HFF-Myc (cell line): ENCODE measurements at regions not wholly inside any gene's neighbourhood (a gene's known extent, or its start where the extent isn't known, plus 50 kb on each side); places are given as distances from the start of the nearest gene placed in this dataset.
A peak's percentile ranks its signal among the peaks of the same experiment; 100 is the strongest.

Experiments used
- DNase-seq: peaks from one replicate; pipeline ENCODE4 v3.0.0-alpha.2; 2011; ENCODE audit warnings: low read depth; ENCODE audit errors: extremely low read depth
- H3K4me3 ChIP-seq: replicated peaks from 2 replicates; pipeline ENCODE4 v1.5.1; 2011; ENCODE audit warnings: low read depth, mild to moderate bottlenecking, control low read depth, low read length
- CTCF ChIP-seq: IDR thresholded peaks from 2 replicates; pipeline ENCODE4 v1.5.1; 2012; ENCODE audit warnings: mild to moderate bottlenecking, low read depth, low read length, control low read depth; ENCODE audit errors: missing control alignments

GRCh38 chr5:98402130-98402529 is 371.3 kb upstream of the RGMB start:
- no peak overlapping the region for H3K4me3 ChIP-seq
- DNase-seq: no peak
- TF ChIP-seq CTCF: no peak

- TF ChIP-seq CTCF: no peak
- H3K4me3 ChIP-seq: no peak overlapping the region
- no peak for DNase-seq
Observed at GRCh38 chr5:98403131-98403530, 370.3 kb upstream of the RGMB start.

DNA sequence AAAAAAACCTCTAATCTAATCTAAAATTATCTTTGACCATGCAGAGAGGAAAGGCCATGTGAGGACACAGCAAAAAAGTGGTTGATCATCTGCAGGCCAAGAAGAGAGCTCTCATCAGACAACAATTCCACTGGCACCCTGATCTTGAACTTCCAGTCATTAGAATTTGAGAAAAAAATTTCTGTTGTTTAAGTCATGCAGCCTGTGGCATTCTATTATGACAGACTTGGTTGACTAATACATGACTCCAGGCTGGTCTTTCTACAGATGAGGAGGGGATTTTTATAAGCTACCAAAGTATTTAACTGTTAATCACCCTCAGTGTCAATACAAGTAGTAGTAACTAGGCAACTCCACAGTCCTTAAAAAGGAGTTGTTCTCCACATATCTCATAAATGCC is 358.5 kb upstream of the RGMB start:
- no peak overlapping the region for H3K4me3 ChIP-seq
- no peak for DNase-seq
- TF ChIP-seq CTCF: no peak

DNA sequence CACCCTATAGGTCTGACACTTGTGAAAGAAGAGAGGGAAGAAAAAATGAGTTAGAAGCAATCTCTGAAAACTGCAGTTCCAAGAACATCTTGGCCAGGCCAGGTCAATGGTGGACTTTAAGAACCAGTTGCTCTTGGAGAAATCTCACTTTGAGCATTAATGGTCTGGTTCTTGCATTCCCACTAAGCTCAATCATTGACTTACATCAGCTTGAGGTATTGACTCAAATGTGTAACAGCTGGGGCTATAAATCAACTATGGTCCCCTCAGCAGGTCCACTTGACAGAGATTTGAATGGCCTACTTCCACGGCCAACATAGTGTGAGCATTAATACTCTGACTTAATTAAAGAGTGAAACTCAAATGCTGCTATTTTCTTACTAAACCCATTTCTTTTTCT is 357.8 kb upstream of the RGMB start:
- no peak overlapping the region for H3K4me3 ChIP-seq
- DNase-seq: no peak

DNA sequence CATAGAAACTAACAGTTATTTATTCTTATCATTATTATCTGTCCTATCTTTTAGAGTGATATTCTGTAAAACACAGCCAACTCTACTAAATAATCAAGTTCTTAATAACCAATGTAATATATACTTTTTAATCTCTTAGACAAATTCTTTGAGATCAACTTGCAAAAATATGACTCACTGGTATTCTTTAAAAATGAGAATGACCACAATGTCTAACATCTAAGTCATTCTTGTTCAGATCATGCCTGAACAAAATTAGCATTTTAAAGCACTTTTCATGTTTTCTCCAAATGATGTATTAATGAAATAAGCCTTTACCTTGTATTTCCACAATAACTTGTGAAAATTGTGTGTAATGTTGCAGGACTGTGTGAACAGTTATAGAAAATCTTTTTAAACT is 356.9 kb upstream of the RGMB start:
- H3K4me3 ChIP-seq: no peak overlapping the region
- no peak for TF ChIP-seq CTCF
- DNase-seq: no peak

More for the DNA sequence above, 357.8 kb upstream of the RGMB start:
- no peak for TF ChIP-seq CTCF

GRCh38 chr5:98419825-98420224 is 353.6 kb upstream of the RGMB start:
- no peak for DNase-seq
- TF ChIP-seq CTCF: no peak
- H3K4me3 ChIP-seq: no peak overlapping the region

GRCh38 chr5:98424681-98425450 is 348.6 kb upstream of the RGMB start:
- no peak overlapping the region for H3K4me3 ChIP-seq
- no peak for TF ChIP-seq CTCF
- DNase-seq: peak; percentile 87
